ENCODE measurements at regions not wholly inside any gene's neighbourhood (a gene's known extent, or its start where the extent isn't known, plus 50 kb on each side); places are given as distances from the start of the nearest gene placed in this dataset.

GRCh38 chr3:181554233-181554765, 157.4 kb upstream of the SOX2 start:
- ATAC-seq: no peak
- no peak overlapping the region for H3K4me3 Mint-ChIP-seq
- no peak overlapping the region for H3K27ac Mint-ChIP-seq
- no peak for DNase-seq
- no peaks in the 10 kb centered on the region for H3K36me3 Mint-ChIP-seq (ENCODE audit: low read depth)
- H3K4me1 Mint-ChIP-seq: no peaks in the 10 kb centered on the region
- H3K27me3 Mint-ChIP-seq: no peaks in the 10 kb centered on the region
- peaks cover 3% of the 10 kb centered on the region for H3K9me3 ChIP-seq (ENCODE audit: control insufficient read depth, low read length, poor library complexity, severe bottlenecking)

DNA sequence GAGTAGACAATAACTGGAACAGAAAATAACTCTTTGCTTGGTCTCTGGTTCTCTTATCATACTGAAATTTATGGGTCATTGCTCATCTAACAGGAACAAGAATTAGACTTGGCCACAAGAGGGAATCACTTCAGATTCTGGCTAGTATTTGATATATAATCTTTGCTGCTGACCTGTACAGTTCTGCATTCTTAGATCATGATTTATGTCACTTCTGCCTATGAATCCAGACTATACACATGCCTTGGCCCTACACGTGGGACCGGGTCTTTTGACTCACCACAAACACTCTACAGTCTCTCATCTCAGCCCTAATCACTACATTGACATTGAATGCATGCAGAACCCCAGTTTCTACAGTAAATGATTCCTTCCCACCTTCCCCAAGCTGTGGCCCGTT, 162.5 kb upstream of the SOX2 start:
- Mint-ChIP-seq H3K36me3 (ENCODE audit: low read depth) (no peaks in the 10 kb centered on the region), H3K4me1 (no peaks in the 10 kb centered on the region), H3K27me3 (no peaks in the 10 kb centered on the region), H3K27ac (no peak overlapping the region), H3K4me3 (no peak overlapping the region)
- DNase-seq: no peak
- H3K9me3 ChIP-seq (ENCODE audit: control insufficient read depth, low read length, poor library complexity, severe bottlenecking): no peaks in the 10 kb centered on the region
- no peak for ATAC-seq

DNA sequence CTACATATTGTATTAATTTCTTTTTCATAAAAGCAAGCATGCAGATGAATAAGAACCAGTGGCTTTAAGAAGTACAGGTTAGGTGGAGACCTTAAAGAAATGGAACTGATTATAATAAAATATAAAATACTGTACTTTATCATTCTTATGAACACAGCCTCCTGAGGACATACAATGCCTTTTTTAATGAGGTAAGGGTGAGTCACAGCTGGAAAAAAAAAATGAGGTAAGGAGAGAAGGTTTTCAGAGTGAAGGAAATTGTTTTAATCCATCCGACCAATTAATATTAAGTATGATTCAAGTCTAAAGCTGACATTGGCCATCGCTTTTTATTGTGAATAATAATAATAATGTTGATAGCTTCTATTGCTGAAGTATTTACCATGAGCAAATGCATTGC, 170.3 kb upstream of the SOX2 start:
- H3K27ac Mint-ChIP-seq: no peak overlapping the region
- no peaks in the 10 kb centered on the region for H3K27me3 Mint-ChIP-seq
- DNase-seq: no peak

DNA sequence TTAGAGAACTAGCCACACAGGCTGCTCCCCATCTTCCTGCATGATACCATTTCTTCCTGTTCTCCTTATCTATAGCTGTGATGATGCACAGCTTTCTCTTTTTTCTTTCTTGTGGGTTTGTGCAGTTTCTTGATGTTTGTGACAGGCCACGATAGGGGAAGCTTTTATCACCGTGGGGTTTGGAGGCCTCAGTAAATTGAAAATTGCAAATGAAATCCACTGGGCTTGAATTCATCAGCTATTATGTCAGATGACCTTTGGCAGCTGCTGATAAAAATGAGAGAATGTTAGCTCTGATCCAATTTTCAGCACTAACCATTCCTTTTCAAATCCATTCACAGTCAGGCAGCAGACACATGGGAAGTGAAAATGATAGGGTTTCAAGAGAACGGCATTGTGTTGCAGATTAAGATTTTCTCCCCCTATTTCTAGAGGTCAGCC, 176.9 kb upstream of the SOX2 start:
- H3K9me3 ChIP-seq (ENCODE audit: control insufficient read depth, low read length, poor library complexity, severe bottlenecking): no peaks in the 10 kb centered on the region
- no peak for ATAC-seq
- no peak overlapping the region for H3K4me3 Mint-ChIP-seq
- H3K4me1 Mint-ChIP-seq: no peaks in the 10 kb centered on the region
- no peak overlapping the region for H3K27ac Mint-ChIP-seq
- H3K27me3 Mint-ChIP-seq: no peaks in the 10 kb centered on the region
- DNase-seq: no peak
- H3K36me3 Mint-ChIP-seq (ENCODE audit: low read depth): no peaks in the 10 kb centered on the region

More for the DNA sequence above, 170.3 kb upstream of the SOX2 start:
- no peak for ATAC-seq
- no peaks in the 10 kb centered on the region for H3K4me1 Mint-ChIP-seq
- no peak overlapping the region for H3K4me3 Mint-ChIP-seq
- no peaks in the 10 kb centered on the region for H3K36me3 Mint-ChIP-seq (ENCODE audit: low read depth)
- no peaks in the 10 kb centered on the region for H3K9me3 ChIP-seq (ENCODE audit: control insufficient read depth, low read length, poor library complexity, severe bottlenecking)

DNA sequence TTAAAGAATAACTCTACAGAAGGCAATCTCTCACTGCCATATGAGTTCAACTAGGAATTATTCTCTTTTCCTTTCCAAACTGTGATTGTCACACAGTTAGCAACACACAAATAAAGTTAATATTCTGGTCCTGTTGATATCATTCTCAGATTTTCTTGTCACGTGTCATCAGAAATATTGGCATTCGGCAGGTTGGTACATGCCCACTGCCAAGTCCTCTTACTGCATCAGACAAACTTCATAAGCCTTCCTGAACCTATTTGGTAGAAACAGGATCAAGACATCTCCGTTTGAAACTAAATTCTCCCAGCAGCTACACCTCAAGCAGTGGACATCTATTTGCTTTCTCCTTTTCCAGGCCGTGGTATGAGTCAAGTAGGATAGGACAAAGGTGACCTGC, 177.9 kb upstream of the SOX2 start:
- no peaks in the 10 kb centered on the region for H3K9me3 ChIP-seq (ENCODE audit: control insufficient read depth, low read length, poor library complexity, severe bottlenecking)
- Mint-ChIP-seq H3K4me1 (no peaks in the 10 kb centered on the region), H3K4me3 (no peak overlapping the region), H3K27ac (no peak overlapping the region), H3K27me3 (no peaks in the 10 kb centered on the region), H3K36me3 (ENCODE audit: low read depth) (no peaks in the 10 kb centered on the region)
- ATAC-seq (no peak), DNase-seq (no peak)

DNA sequence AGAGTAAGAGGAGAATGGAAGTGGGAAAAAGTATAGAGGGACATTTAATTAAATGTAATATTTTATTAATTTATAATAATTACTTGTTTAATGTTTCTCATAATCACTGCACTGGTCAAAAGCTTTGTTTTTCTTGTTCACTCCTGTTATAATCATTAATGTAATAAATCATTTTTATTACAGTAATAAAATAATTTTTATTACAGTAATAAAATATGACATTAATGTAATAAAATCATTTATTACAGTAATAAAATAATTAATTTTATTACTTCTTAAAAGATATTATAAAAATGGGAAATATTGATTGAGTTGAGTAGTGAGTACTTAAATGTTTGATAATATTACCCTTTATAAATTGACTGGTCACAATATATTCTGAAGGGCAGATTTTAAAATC, 181.1 kb upstream of the SOX2 start:
- no peaks in the 10 kb centered on the region for H3K9me3 ChIP-seq (ENCODE audit: control insufficient read depth, low read length, poor library complexity, severe bottlenecking)
- H3K27ac Mint-ChIP-seq: no peak overlapping the region
- ATAC-seq: no peak
- no peaks in the 10 kb centered on the region for H3K27me3 Mint-ChIP-seq
- no peak overlapping the region for H3K4me3 Mint-ChIP-seq
- DNase-seq: no peak
- no peaks in the 10 kb centered on the region for H3K36me3 Mint-ChIP-seq (ENCODE audit: low read depth)
- H3K4me1 Mint-ChIP-seq: no peaks in the 10 kb centered on the region

GRCh38 chr3:181521831-181522230, 189.9 kb upstream of the SOX2 start:
- Mint-ChIP-seq H3K4me3 (no peak overlapping the region), H3K36me3 (ENCODE audit: low read depth) (no peaks in the 10 kb centered on the region), H3K4me1 (no peaks in the 10 kb centered on the region), H3K27me3 (no peaks in the 10 kb centered on the region), H3K27ac (no peak overlapping the region)
- peaks cover 3% of the 10 kb centered on the region for H3K9me3 ChIP-seq (ENCODE audit: control insufficient read depth, low read length, poor library complexity, severe bottlenecking)
- DNase-seq (no peak), ATAC-seq (no peak)

- DNase-seq (no peak), ATAC-seq (no peak)
- no peak overlapping the region for H3K27ac Mint-ChIP-seq
Observed at GRCh38 chr3:181518222-181518621, 193.5 kb upstream of the SOX2 start.

GRCh38 chr3:181512787-181513186, 198.9 kb upstream of the SOX2 start:
- DNase-seq (no peak), ATAC-seq (no peak)
- Mint-ChIP-seq H3K4me1 (no peaks in the 10 kb centered on the region), H3K4me3 (no peak overlapping the region), H3K36me3 (ENCODE audit: low read depth) (no peaks in the 10 kb centered on the region), H3K27ac (no peak overlapping the region), H3K27me3 (no peaks in the 10 kb centered on the region)
- no peaks in the 10 kb centered on the region for H3K9me3 ChIP-seq (ENCODE audit: control insufficient read depth, low read length, poor library complexity, severe bottlenecking)

More at GRCh38 chr3:181518222-181518621, 193.5 kb upstream of the SOX2 start:
- Mint-ChIP-seq H3K36me3 (ENCODE audit: low read depth) (no peaks in the 10 kb centered on the region), H3K4me3 (no peak overlapping the region), H3K4me1 (no peaks in the 10 kb centered on the region), H3K27me3 (no peaks in the 10 kb centered on the region)
- H3K9me3 ChIP-seq (ENCODE audit: control insufficient read depth, low read length, poor library complexity, severe bottlenecking): peaks cover 3% of the 10 kb centered on the region

- ATAC-seq: no peak
- Mint-ChIP-seq H3K27ac (no peak overlapping the region), H3K27me3 (no peaks in the 10 kb centered on the region), H3K4me1 (no peaks in the 10 kb centered on the region), H3K36me3 (ENCODE audit: low read depth) (no peaks in the 10 kb centered on the region), H3K4me3 (no peak overlapping the region)
- no peaks in the 10 kb centered on the region for H3K9me3 ChIP-seq (ENCODE audit: control insufficient read depth, low read length, poor library complexity, severe bottlenecking)
- no peak for DNase-seq
Observed at GRCh38 chr3:181510500-181510899, 201.2 kb upstream of the SOX2 start.

DNA sequence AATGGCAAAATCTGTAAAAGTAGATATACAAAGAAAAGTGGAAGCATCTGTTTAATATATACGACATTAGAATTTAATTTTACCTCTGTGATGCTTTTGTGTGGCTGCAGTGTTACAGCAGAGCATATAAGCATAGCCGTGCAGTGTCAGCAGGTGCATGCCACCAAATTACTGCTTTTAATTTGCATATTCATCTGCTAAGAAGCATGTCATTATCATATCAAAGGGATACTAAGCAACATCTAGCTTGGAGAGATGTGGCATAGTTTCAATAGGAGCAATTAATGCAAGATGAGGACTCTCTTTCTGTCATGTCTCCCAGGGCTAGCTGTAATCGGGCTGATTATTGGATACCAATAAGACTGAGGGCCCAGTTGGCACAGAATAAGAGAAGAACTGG, 214.4 kb upstream of the SOX2 start:
- Mint-ChIP-seq H3K27me3 (no peaks in the 10 kb centered on the region), H3K27ac (no peak overlapping the region), H3K4me1 (no peaks in the 10 kb centered on the region), H3K36me3 (ENCODE audit: low read depth) (no peaks in the 10 kb centered on the region), H3K4me3 (no peak overlapping the region)
- no peaks in the 10 kb centered on the region for H3K9me3 ChIP-seq (ENCODE audit: control insufficient read depth, low read length, poor library complexity, severe bottlenecking)
- no peak for DNase-seq
- no peak for ATAC-seq

GRCh38 chr3:181493423-181493822, 218.3 kb upstream of the SOX2 start:
- H3K4me1 Mint-ChIP-seq: no peaks in the 10 kb centered on the region
- DNase-seq: no peak
- no peak overlapping the region for H3K4me3 Mint-ChIP-seq
- ATAC-seq: no peak
- no peaks in the 10 kb centered on the region for H3K9me3 ChIP-seq (ENCODE audit: control insufficient read depth, low read length, poor library complexity, severe bottlenecking)
- H3K27me3 Mint-ChIP-seq: no peaks in the 10 kb centered on the region
- H3K27ac Mint-ChIP-seq: no peak overlapping the region
- no peaks in the 10 kb centered on the region for H3K36me3 Mint-ChIP-seq (ENCODE audit: low read depth)

GRCh38 chr3:181488536-181488935, 223.2 kb upstream of the SOX2 start:
- DNase-seq (no peak), ATAC-seq (no peak)
- no peak overlapping the region for H3K4me3 Mint-ChIP-seq
- H3K27ac Mint-ChIP-seq: no peak overlapping the region
- H3K9me3 ChIP-seq (ENCODE audit: control insufficient read depth, low read length, poor library complexity, severe bottlenecking): no peaks in the 10 kb centered on the region
- no peaks in the 10 kb centered on the region for H3K27me3 Mint-ChIP-seq
- no peaks in the 10 kb centered on the region for H3K4me1 Mint-ChIP-seq
- no peaks in the 10 kb centered on the region for H3K36me3 Mint-ChIP-seq (ENCODE audit: low read depth)

GRCh38 chr3:181487236-181487978, 224.3 kb upstream of the SOX2 start:
- no peak overlapping the region for H3K4me3 Mint-ChIP-seq
- no peaks in the 10 kb centered on the region for H3K4me1 Mint-ChIP-seq

More at GRCh38 chr3:181487236-181487978, 224.3 kb upstream of the SOX2 start:
- DNase-seq (no peak), ATAC-seq (no peak)
- no peak overlapping the region for H3K27ac Mint-ChIP-seq
- H3K27me3 Mint-ChIP-seq: no peaks in the 10 kb centered on the region
- no peaks in the 10 kb centered on the region for H3K36me3 Mint-ChIP-seq (ENCODE audit: low read depth)
- no peaks in the 10 kb centered on the region for H3K9me3 ChIP-seq (ENCODE audit: control insufficient read depth, low read length, poor library complexity, severe bottlenecking)
